Upper lobe of left lung (tissue), 6 donors: ENCODE measurements at regions not wholly inside any gene's neighbourhood (a gene's known extent, or its start where the extent isn't known, plus 50 kb on each side); places are given as distances from the start of the nearest gene placed in this dataset.

Experiments used
- ATAC-seq, 2 donors: fragments of 200-7000 bp; cut with Tn5 transposase; one replicate each; pipeline ENCODE4 v1.9.1; 2022; ENCODE audit warnings: mild to moderate bottlenecking in 2 of 2, moderate library complexity in 2 of 2; ENCODE audit not compliant: low FRiP score in 2 of 2
- DNase-seq, 2 donors: peaks; one replicate each; pipeline ENCODE4 v3.0.0-alpha.2; 2019 to 2020
- H3K27ac ChIP-seq, 4 donors: fragments of 200-600 bp; sonication (generic); one replicate each; pipeline ENCODE4 v1.5.1; 2016 to 2019
- H3K27me3 ChIP-seq, 4 donors: fragments of 200-600 bp; sonication (generic); one replicate each; pipeline ENCODE4 v1.5.1; 2017 to 2019
- H3K36me3 ChIP-seq, 4 donors: fragments of 200-600 bp; sonication (generic); one replicate each; pipeline ENCODE4 v1.5.1; 2016 to 2019
- H3K4me1 ChIP-seq, 4 donors: fragments of 200-600 bp; sonication (generic); one replicate each; pipeline ENCODE4 v1.5.1; 2018 to 2019
- H3K4me3 ChIP-seq, 4 donors: fragments of 200-600 bp; sonication (generic); one replicate each; pipeline ENCODE4 v1.5.1; 2017 to 2019; ENCODE audit warnings: mild to moderate bottlenecking in 2 of 4, moderate library complexity in 1 of 4
- H3K9me3 ChIP-seq, 4 donors: fragments of 200-600 bp; sonication (generic); one replicate each; pipeline ENCODE4 v1.5.1; 2018 to 2019
- EP300 ChIP-seq, 4 donors: sonication (generic); formaldehyde crosslinking; IDR thresholded peaks; one replicate each; pipeline ENCODE4 v1.5.1; 2017; ENCODE audit warnings: antibody characterized with exemption in 4 of 4, control low read depth in 2 of 4
- POLR2A ChIP-seq, 4 donors: fragments of 450-650 bp; IDR thresholded peaks; one replicate each; pipeline ENCODE4 v1.5.1; 2016 to 2017; ENCODE audit warnings: antibody characterized with exemption in 4 of 4, mild to moderate bottlenecking in 2 of 4
- POLR2AphosphoS5 ChIP-seq, 2 donors: sonication (generic); formaldehyde crosslinking; IDR thresholded peaks; one replicate each; pipeline ENCODE4 v1.5.1; 2017; ENCODE audit warnings: antibody characterized with exemption in 2 of 2
- WGBS, 2 donors: methylation state at CpG; one replicate each; pipeline ENCODE4 v1.1.5; 2017 to 2018; 5-methylcytosine and 5-hydroxymethylcytosine counted together
- TF ChIP-seq, protein P1 (sequence below), 6 experiments: fragments of 450-650 bp in 4 of 6; fragments of 200-600 bp in 2 of 6; sonication (generic) in 2 of 6; IDR thresholded peaks; one replicate each; pipeline ENCODE4 v1.5.1; 2016 to 2019; ENCODE audit warnings: antibody characterized with exemption in 6 of 6
- donor health status: DM: no; HTN: no; CAD: no; lungs with moderate emphysema.
- donor health status: DM: no; HTN: yes; CAD: no; lungs with severe emphysema.

- H3K36me3 ChIP-seq: no peaks in the 10 kb centered on the region
- H3K4me3 ChIP-seq: no peak overlapping the region
- DNase-seq (no peak), ATAC-seq (no peak)
- WGBS, 2 donors: 79 to 95% methylated on average over 5 of the region's 5 CpGs
- H3K4me1 ChIP-seq: no peaks in the 10 kb centered on the region
- TF ChIP-seq POLR2A (IDR thresholded peaks at IDR 0.05) (no peak), EP300 (IDR thresholded peaks at IDR 0.05) (no peak)
- H3K27me3 ChIP-seq: no peaks in the 10 kb centered on the region
- H3K27ac ChIP-seq: no peak overlapping the region
- no peaks in the 10 kb centered on the region for H3K9me3 ChIP-seq
Measured at GRCh38 chr1:25082995-25083394, 149.3 kb downstream of the SYF2 start.

DNA sequence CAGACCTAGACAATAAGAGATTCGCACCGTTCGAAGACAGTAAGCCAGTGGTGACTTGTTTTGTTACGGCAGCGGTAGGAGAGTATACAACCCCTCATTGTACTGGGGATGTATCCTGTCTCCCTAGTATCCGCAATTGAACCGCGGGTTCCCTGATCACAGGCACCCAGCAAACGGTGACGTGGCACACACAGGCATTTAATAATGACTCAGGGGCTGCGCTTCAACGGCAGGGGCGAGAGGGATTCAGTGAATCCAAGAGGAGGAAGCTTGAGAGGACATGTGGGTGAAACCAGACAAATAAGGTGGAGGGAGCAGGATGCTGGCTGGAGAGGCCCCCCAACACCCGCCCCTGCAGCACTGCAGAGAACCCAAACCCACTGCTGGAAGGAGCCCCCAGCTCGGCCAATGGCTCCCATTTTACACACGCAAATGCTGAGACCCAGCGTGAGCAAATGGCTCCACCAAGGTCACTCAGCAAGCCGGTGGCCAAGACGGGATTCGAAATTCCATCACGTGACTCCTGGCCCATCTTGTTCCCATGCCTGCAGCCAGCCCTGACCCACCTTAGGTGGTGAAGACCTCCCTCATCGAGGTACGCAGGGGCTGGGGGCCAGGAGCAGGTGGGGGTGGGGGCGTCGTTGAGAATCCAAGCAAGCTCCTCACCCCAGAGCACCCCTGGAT is 149.9 kb downstream of the SYF2 start:
- WGBS, 2 donors: 84 to 95% methylated on average over 25 of the region's 25 CpGs
- peaks cover 0 to 4% (median 0%) of the 10 kb centered on the region in 4 donors for H3K9me3 ChIP-seq
- H3K27me3 ChIP-seq: no peaks in the 10 kb centered on the region
- H3K27ac ChIP-seq: no peak overlapping the region
- no peaks in the 10 kb centered on the region for H3K4me1 ChIP-seq
- TF ChIP-seq, protein P1, sequence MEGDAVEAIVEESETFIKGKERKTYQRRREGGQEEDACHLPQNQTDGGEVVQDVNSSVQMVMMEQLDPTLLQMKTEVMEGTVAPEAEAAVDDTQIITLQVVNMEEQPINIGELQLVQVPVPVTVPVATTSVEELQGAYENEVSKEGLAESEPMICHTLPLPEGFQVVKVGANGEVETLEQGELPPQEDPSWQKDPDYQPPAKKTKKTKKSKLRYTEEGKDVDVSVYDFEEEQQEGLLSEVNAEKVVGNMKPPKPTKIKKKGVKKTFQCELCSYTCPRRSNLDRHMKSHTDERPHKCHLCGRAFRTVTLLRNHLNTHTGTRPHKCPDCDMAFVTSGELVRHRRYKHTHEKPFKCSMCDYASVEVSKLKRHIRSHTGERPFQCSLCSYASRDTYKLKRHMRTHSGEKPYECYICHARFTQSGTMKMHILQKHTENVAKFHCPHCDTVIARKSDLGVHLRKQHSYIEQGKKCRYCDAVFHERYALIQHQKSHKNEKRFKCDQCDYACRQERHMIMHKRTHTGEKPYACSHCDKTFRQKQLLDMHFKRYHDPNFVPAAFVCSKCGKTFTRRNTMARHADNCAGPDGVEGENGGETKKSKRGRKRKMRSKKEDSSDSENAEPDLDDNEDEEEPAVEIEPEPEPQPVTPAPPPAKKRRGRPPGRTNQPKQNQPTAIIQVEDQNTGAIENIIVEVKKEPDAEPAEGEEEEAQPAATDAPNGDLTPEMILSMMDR (IDR thresholded peaks at IDR 0.05): no peak
- H3K4me3 ChIP-seq: no peak overlapping the region
- H3K36me3 ChIP-seq: no peaks in the 10 kb centered on the region
- ATAC-seq: no peak
- DNase-seq: no peak

GRCh38 chr1:25081496-25081895 is 150.8 kb downstream of the SYF2 start:
- no peak for DNase-seq
- 86 to 100% methylated on average over 1 to 2 of the region's 2 CpGs for WGBS, 2 donors

GRCh38 chr1:25080294-25081209 is 150.5 kb upstream of the RUNX3 start:
- 79 to 83% methylated on average over 7 to 8 of the region's 8 CpGs for WGBS, 2 donors
- peak in 1 of 2 donors; percentile 41 for ATAC-seq

More at GRCh38 chr1:25081496-25081895, 150.8 kb downstream of the SYF2 start:
- H3K4me1 ChIP-seq: no peaks in the 10 kb centered on the region
- no peak overlapping the region for H3K4me3 ChIP-seq
- ATAC-seq: no peak
- no peaks in the 10 kb centered on the region for H3K27me3 ChIP-seq
- H3K36me3 ChIP-seq: no peaks in the 10 kb centered on the region
- peaks cover 0 to 8% (median 0%) of the 10 kb centered on the region in 4 donors for H3K9me3 ChIP-seq
- TF ChIP-seq, protein P1 (IDR thresholded peaks at IDR 0.05): no peak
- TF ChIP-seq POLR2AphosphoS5 (IDR thresholded peaks at IDR 0.05) (no peak), POLR2A (IDR thresholded peaks at IDR 0.05) (no peak), EP300 (IDR thresholded peaks at IDR 0.05) (no peak)
- no peak overlapping the region for H3K27ac ChIP-seq

GRCh38 chr1:25079048-25079447 is 149.0 kb upstream of the RUNX3 start:
- DNase-seq: no peak
- no peak for TF ChIP-seq POLR2A (IDR thresholded peaks at IDR 0.05)
- no peak overlapping the region for H3K4me3 ChIP-seq
- H3K27ac ChIP-seq: no peak overlapping the region
- H3K9me3 ChIP-seq: peaks cover 0 to 8% (median 0%) of the 10 kb centered on the region in 4 donors
- no peaks in the 10 kb centered on the region for H3K36me3 ChIP-seq
- no peak for ATAC-seq
- no peaks in the 10 kb centered on the region for H3K27me3 ChIP-seq
- H3K4me1 ChIP-seq: no peaks in the 10 kb centered on the region

More at GRCh38 chr1:25080294-25081209, 150.5 kb upstream of the RUNX3 start:
- DNase-seq: no peak
- Histone ChIP-seq H3K27ac (no peak overlapping the region), H3K4me3 (no peak overlapping the region), H3K9me3 (peaks cover 0 to 8% (median 0%) of the 10 kb centered on the region in 4 donors), H3K27me3 (no peaks in the 10 kb centered on the region), H3K4me1 (no peaks in the 10 kb centered on the region), H3K36me3 (no peaks in the 10 kb centered on the region)
- TF ChIP-seq POLR2AphosphoS5 (IDR thresholded peaks at IDR 0.05) (no peak), EP300 (IDR thresholded peaks at IDR 0.05) (no peak), POLR2A (IDR thresholded peaks at IDR 0.05) (no peak)
- TF ChIP-seq, protein P1 (IDR thresholded peaks at IDR 0.05): no peak
